ENCODE measurements at regions not wholly inside any gene's neighbourhood (a gene's known extent, or its start where the extent isn't known, plus 50 kb on each side); places are given as distances from the start of the nearest gene placed in this dataset.
"Not testable (repeated sequence)": the region's sequence is repeated elsewhere in the genome, so short reads cannot be mapped to it uniquely, and the experiment has no call there.

DNA sequence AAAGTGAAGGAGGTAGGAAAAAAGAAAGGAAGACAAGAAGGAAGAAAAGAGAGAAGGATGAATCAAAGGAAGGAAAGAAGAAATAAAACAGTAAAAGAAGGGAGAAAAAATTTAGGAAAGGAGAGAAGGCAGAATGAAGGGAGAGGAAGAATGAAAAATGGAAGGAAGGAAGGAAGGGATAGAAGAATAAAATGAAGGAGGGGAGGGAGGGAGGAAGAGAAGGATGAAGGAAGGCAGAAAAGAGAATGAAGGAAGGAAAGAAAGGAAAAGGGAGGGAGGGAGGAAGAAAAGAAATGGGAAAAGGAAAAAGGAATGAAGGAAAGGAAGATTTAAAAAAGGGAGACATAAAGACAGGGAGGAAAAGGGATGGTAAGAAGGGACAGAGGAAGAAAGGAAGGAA, 393.7 kb upstream of the GRM7 start:
- H3K4me2 ChIP-seq = no peak overlapping the region
- DNase-seq = no peak
- H2AFZ ChIP-seq = no peak overlapping the region
- peaks cover 4% of the 10 kb centered on the region; the same call in 1 of the 2 replicates for H3K9me2 ChIP-seq (ENCODE audit: insufficient read depth)
- ChIA-PET CTCF (no interaction called here), POLR2A (ENCODE audit: unreplicated experiment) (no interaction called here)
- no peaks in the 10 kb centered on the region for H3F3A ChIP-seq (ENCODE audit: insufficient read depth, low read depth)
- no peak overlapping the region for H3K27ac ChIP-seq
- H3K4me1 ChIP-seq (replicated peaks; ENCODE audit: insufficient read depth) = no peaks in the 10 kb centered on the region
- H4K20me1 ChIP-seq (ENCODE audit: insufficient read depth) = 0 out of 2 replicates have a peak, but pooled peaks cover 4% of the 10 kb centered on the region
- H3K4me3 ChIP-seq = no peak overlapping the region
- no peaks in the 10 kb centered on the region for H3K9me3 ChIP-seq (ENCODE audit: insufficient read depth, low read depth)
- TF ChIP-seq EZH2 (IDR thresholded peaks at IDR 0.05; ENCODE audit: low read depth) = no peak
- TF ChIP-seq, protein P1, sequence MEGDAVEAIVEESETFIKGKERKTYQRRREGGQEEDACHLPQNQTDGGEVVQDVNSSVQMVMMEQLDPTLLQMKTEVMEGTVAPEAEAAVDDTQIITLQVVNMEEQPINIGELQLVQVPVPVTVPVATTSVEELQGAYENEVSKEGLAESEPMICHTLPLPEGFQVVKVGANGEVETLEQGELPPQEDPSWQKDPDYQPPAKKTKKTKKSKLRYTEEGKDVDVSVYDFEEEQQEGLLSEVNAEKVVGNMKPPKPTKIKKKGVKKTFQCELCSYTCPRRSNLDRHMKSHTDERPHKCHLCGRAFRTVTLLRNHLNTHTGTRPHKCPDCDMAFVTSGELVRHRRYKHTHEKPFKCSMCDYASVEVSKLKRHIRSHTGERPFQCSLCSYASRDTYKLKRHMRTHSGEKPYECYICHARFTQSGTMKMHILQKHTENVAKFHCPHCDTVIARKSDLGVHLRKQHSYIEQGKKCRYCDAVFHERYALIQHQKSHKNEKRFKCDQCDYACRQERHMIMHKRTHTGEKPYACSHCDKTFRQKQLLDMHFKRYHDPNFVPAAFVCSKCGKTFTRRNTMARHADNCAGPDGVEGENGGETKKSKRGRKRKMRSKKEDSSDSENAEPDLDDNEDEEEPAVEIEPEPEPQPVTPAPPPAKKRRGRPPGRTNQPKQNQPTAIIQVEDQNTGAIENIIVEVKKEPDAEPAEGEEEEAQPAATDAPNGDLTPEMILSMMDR (conservative IDR thresholded peaks at IDR 0.05) = no peak
- intact Hi-C loops (cut with micrococcal nuclease; ENCODE audit: unreplicated experiment) = no loop called here
- no peaks in the 10 kb centered on the region for H3K79me2 ChIP-seq (ENCODE audit: low read depth)
- no TSS peak for BruUV-seq (replicated peaks)
- H3K36me3 ChIP-seq (ENCODE audit: low read depth) = no peaks in the 10 kb centered on the region
- no peaks in the 10 kb centered on the region for H3K27me3 ChIP-seq (ENCODE audit: insufficient read depth, low read depth)

DNA sequence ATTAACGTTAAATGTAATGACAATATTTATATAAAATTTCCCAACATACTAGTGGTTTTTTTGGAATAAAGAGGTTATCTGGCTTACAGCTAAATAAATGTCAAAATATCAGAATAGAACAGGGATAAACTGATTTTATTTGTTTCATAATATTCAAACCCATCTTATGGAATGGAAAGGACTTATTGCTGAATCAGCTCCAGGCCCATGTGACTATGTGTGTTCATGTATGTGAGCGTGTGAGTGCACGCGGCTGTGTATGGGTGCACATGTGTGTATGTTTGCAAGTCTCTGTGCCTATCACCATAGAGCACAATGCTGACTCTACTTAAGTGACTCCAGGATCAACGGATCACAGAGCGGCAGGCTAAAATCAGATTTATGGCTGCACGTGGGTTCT, 392.3 kb upstream of the GRM7 start:
- Histone ChIP-seq H3K4me3 (no peak overlapping the region), H3K9me3 (ENCODE audit: insufficient read depth, low read depth) (no peaks in the 10 kb centered on the region), H4K20me1 (ENCODE audit: insufficient read depth) (0 out of 2 replicates have a peak, but pooled peaks cover 4% of the 10 kb centered on the region), H3F3A (ENCODE audit: insufficient read depth, low read depth) (no peaks in the 10 kb centered on the region), H3K4me2 (no peak overlapping the region), H2AFZ (no peak overlapping the region), H3K9me2 (ENCODE audit: insufficient read depth) (peaks cover 4% of the 10 kb centered on the region; the same call in 1 of the 2 replicates), H3K4me1 (replicated peaks; ENCODE audit: insufficient read depth) (no peaks in the 10 kb centered on the region), H3K36me3 (ENCODE audit: low read depth) (no peaks in the 10 kb centered on the region), H3K27ac (no peak overlapping the region), H3K79me2 (ENCODE audit: low read depth) (no peaks in the 10 kb centered on the region), H3K27me3 (ENCODE audit: insufficient read depth, low read depth) (no peaks in the 10 kb centered on the region)
- no peak for TF ChIP-seq EZH2 (IDR thresholded peaks at IDR 0.05; ENCODE audit: low read depth)
- TF ChIP-seq, protein P1 (conservative IDR thresholded peaks at IDR 0.05) = no peak
- CTCF ChIA-PET = no interaction called here
- POLR2A ChIA-PET (ENCODE audit: unreplicated experiment) = no interaction called here
- no peak for DNase-seq
- no TSS peak for BruUV-seq (replicated peaks)
- intact Hi-C loops (cut with micrococcal nuclease; ENCODE audit: unreplicated experiment) = no loop called here

DNA sequence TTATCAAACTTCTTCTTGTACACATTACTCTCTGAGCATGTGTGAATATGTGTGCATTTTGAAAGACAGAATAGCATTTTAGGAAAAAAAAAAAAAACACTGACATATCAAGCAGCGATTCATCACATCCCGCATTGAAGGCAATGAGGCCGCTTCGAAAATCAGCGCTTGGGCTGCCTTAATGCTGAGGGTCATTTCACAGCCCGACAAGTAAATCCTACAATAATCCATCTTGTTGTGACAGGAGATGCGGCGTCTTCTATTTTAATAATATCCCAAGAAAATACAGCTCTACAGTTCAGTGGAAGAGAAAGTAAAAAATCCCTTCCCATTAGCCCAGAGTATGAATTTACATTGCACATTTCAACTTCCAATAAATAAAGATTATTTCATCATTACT, 389.2 kb upstream of the GRM7 start:
- Histone ChIP-seq H3K27ac (no peak overlapping the region), H3K4me2 (no peak overlapping the region), H3K9me2 (ENCODE audit: insufficient read depth) (peaks cover 4% of the 10 kb centered on the region; the same call in 1 of the 2 replicates), H3K36me3 (ENCODE audit: low read depth) (no peaks in the 10 kb centered on the region), H3K27me3 (ENCODE audit: insufficient read depth, low read depth) (peaks cover 5% of the 10 kb centered on the region; the same call in 1 of the 2 replicates), H3K9me3 (ENCODE audit: insufficient read depth, low read depth) (no peaks in the 10 kb centered on the region), H3F3A (ENCODE audit: insufficient read depth, low read depth) (no peaks in the 10 kb centered on the region), H3K79me2 (ENCODE audit: low read depth) (no peaks in the 10 kb centered on the region), H4K20me1 (ENCODE audit: insufficient read depth) (no peaks in the 10 kb centered on the region), H3K4me3 (no peak overlapping the region), H2AFZ (no peak overlapping the region), H3K4me1 (replicated peaks; ENCODE audit: insufficient read depth) (no peaks in the 10 kb centered on the region)
- BruUV-seq (replicated peaks) = no TSS peak
- intact Hi-C loops (cut with micrococcal nuclease; ENCODE audit: unreplicated experiment) = no loop called here
- TF ChIP-seq, protein P1 (conservative IDR thresholded peaks at IDR 0.05) = no peak
- TF ChIP-seq EZH2 (IDR thresholded peaks at IDR 0.05; ENCODE audit: low read depth) = no peak
- POLR2A ChIA-PET (ENCODE audit: unreplicated experiment) = no interaction called here
- DNase-seq = no peak
- CTCF ChIA-PET = no interaction called here

DNA sequence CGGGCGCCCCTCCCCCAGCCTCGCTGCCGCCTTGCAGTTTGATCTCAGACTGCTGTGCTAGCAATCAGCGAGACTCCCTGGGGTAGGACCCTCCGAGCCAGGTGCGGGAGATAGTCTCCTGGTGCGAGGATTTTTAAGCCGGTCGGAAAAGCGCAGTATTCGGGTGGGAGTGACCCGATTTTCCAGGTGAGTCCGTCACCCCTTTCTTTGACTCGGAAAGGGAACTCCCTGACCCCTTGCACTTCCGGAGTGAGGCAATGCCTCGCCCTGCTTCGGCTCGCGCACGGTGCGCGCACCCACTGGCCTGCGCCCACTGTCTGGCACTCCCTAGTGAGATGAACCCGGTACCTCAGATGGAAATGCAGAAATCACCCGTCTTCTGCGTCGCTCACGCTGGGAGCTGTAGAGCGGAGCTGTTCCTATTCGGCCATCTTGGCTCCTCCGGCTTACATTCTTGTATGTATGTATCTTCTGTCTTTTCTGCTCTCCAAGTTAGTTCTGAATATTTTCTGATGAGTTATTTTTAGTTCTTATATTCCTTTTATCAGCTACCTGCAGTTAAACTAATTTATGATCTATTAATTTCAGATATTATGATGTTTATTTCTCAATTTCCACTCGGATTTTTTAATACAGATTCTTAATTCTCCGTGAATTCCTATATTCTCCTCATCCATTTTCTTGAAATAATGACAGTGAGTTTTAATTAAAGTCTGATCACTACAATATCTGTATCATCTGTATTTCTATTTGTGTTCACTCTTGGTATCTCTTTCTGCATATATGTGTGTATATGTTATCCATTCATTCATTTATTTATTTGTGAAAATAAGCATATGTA, 370.2 kb upstream of the GRM7 start:
- H3K4me1 ChIP-seq (replicated peaks; ENCODE audit: insufficient read depth) = peaks cover 15% of the 10 kb centered on the region
- peak overlapping the region; percentile 67 for H3K4me3 ChIP-seq
- H4K20me1 ChIP-seq (ENCODE audit: insufficient read depth); POLR2A ChIA-PET (ENCODE audit: unreplicated experiment); H3K79me2 ChIP-seq (ENCODE audit: low read depth); H3K27me3 ChIP-seq (ENCODE audit: insufficient read depth, low read depth); BruUV-seq (replicated peaks); intact Hi-C loops (cut with micrococcal nuclease; ENCODE audit: unreplicated experiment); H3K9me2 ChIP-seq (ENCODE audit: insufficient read depth); H3K36me3 ChIP-seq (ENCODE audit: low read depth); H3K9me3 ChIP-seq (ENCODE audit: insufficient read depth, low read depth); CTCF ChIA-PET: not testable (repeated sequence)
- peak overlapping the region; percentile 92 for H2AFZ ChIP-seq
- peak overlapping the region; percentile 81 for H3K27ac ChIP-seq
- H3F3A ChIP-seq (ENCODE audit: insufficient read depth, low read depth) = peaks cover 15% of the 10 kb centered on the region; the same call in 1 of the 2 replicates
- DNase-seq = peak in 1 of 2 experiments; percentile 77
- H3K4me2 ChIP-seq = peak overlapping the region; percentile 81
